Natural killer cell (primary cell): ENCODE measurements at regions not wholly inside any gene's neighbourhood (a gene's known extent, or its start where the extent isn't known, plus 50 kb on each side); places are given as distances from the start of the nearest gene placed in this dataset.

Source experiments
- ATAC-seq, 3 donors: fragments of 150-1000 bp in 2 of 3; fragments of 200-7000 bp in 1 of 3; cut with Tn5 transposase; 1 replicate in 1 of 3; 2 replicates in 2 of 3; pipeline ENCODE4 v1.10.0; 2021; ENCODE audit warnings: mild to moderate bottlenecking in 2 of 3, moderate library complexity in 2 of 3
- DNase-seq, 2 donors: peaks; one replicate each; pipeline versions ENCODE4 v3.0.0 to v3.0.0-alpha.2; 2013 to 2021; ENCODE audit warnings: mixed read lengths in 1 of 2
- H3K27ac ChIP-seq: one replicate; pipeline ENCODE4 v1.5.1; 2013; ENCODE audit warnings: mild to moderate bottlenecking, low read length
- H3K27me3 ChIP-seq: one replicate; pipeline ENCODE4 v1.6.1; 2013; ENCODE audit warnings: low read length; ENCODE audit not compliant: control insufficient read depth, insufficient read depth
- H3K36me3 ChIP-seq: one replicate; pipeline ENCODE4 v1.6.1; 2013; ENCODE audit warnings: low read length; ENCODE audit not compliant: control insufficient read depth, insufficient read depth
- H3K4me1 ChIP-seq: one replicate; pipeline ENCODE4 v1.6.1; 2013; ENCODE audit warnings: low read length; ENCODE audit not compliant: control insufficient read depth, insufficient read depth
- H3K4me3 ChIP-seq: one replicate; pipeline ENCODE4 v1.5.1; 2013; ENCODE audit warnings: low read length
- H3K9me3 ChIP-seq: one replicate; pipeline ENCODE4 v1.6.1; 2013; ENCODE audit warnings: low read length; ENCODE audit not compliant: control insufficient read depth, insufficient read depth
- H3K27ac Mint-ChIP-seq, 2 donors: one replicate each; pipeline ENCODE4 v1.8.0; 2022; ENCODE audit warnings: mild to moderate bottlenecking in 2 of 2, mixed read lengths in 2 of 2, moderate library complexity in 1 of 2
- H3K27me3 Mint-ChIP-seq, 2 donors: one replicate each; pipeline ENCODE4 v1.8.0; 2022; ENCODE audit warnings: low read depth in 2 of 2, mixed read lengths in 2 of 2
- H3K36me3 Mint-ChIP-seq: one replicate; pipeline ENCODE4 v1.8.0; 2022; ENCODE audit warnings: mixed read lengths
- H3K4me1 Mint-ChIP-seq, 2 donors: one replicate each; pipeline ENCODE4 v1.8.0; 2022; ENCODE audit warnings: mixed read lengths in 2 of 2
- H3K4me3 Mint-ChIP-seq: one replicate; pipeline ENCODE4 v1.8.0; 2022; ENCODE audit warnings: mild to moderate bottlenecking, moderate library complexity, mixed read lengths
- H3K9me3 Mint-ChIP-seq, 2 donors: one replicate each; pipeline ENCODE4 v1.8.0; 2022; ENCODE audit warnings: mixed read lengths in 2 of 2
- WGBS: methylation state at CpG from one replicate; pipeline ENCODE4 v1.1.7; 2013; ENCODE audit warnings: missing lambda C conversion rate; ENCODE audit not compliant: insufficient coverage; 5-methylcytosine and 5-hydroxymethylcytosine counted together
- intact Hi-C: fragments of 100-400 bp; cut with micrococcal nuclease; formaldehyde crosslinking; loops from one replicate; pipeline ENCODE4 v1.14.2; 2022
- TF ChIP-seq, protein P1 (sequence below): fragments of 200-600 bp; IDR thresholded peaks from one replicate; pipeline ENCODE4 v1.8.0; 2022; ENCODE audit warnings: antibody characterized with exemption

DNA sequence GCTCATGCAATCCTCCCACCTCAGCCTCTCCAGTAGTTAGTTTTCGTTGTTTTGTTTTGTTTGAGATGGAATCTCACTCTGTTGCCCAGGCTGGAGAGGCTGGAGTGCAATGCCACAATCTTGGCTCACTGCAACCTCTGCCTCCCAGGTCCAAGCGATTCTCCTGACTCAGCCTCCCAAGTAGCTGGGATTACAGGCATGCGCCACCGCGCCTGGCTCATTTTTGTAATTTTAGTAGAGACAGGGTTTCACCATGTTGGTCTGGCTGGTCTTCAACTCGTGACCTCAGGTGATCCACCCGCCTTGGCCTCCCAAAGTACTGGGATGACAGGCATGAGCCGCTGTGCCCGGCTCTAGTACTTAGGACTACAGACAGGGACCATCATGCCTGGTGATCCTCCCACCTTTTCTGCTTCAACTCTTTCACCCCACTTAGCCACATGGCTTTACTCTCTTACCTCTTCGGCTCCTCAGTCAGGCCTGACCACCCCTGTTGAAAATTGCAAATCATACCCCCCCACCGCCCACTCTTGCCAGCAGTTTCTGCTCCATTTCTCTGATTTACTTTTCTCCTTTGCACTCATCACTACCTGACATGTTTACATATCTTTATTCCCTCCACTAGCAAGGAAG is 157.1 kb upstream of the GRK3 start:
- Mint-ChIP-seq H3K27me3 (no peaks in the 10 kb centered on the region), H3K4me1 (peaks cover 21 to 24% of the 10 kb centered on the region in 2 donors), H3K27ac (peak overlapping the region in 1 of 2 donors; percentile 63), H3K4me3 (peak overlapping the region; percentile 88), H3K36me3 (no peaks in the 10 kb centered on the region), H3K9me3 (no peaks in the 10 kb centered on the region)
- TF ChIP-seq, protein P1, sequence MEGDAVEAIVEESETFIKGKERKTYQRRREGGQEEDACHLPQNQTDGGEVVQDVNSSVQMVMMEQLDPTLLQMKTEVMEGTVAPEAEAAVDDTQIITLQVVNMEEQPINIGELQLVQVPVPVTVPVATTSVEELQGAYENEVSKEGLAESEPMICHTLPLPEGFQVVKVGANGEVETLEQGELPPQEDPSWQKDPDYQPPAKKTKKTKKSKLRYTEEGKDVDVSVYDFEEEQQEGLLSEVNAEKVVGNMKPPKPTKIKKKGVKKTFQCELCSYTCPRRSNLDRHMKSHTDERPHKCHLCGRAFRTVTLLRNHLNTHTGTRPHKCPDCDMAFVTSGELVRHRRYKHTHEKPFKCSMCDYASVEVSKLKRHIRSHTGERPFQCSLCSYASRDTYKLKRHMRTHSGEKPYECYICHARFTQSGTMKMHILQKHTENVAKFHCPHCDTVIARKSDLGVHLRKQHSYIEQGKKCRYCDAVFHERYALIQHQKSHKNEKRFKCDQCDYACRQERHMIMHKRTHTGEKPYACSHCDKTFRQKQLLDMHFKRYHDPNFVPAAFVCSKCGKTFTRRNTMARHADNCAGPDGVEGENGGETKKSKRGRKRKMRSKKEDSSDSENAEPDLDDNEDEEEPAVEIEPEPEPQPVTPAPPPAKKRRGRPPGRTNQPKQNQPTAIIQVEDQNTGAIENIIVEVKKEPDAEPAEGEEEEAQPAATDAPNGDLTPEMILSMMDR = no peak
- H3K36me3 ChIP-seq = no peaks in the 10 kb centered on the region
- H3K9me3 ChIP-seq = no peaks in the 10 kb centered on the region
- intact Hi-C loops = no loop called here
- H3K27me3 ChIP-seq = no peaks in the 10 kb centered on the region
- no peak overlapping the region for H3K27ac ChIP-seq
- no peak overlapping the region for H3K4me3 ChIP-seq
- H3K4me1 ChIP-seq = peaks cover 28% of the 10 kb centered on the region
- 95% methylated on average over 11 of the region's 11 CpGs for WGBS
- DNase-seq = no peak
- no peak for ATAC-seq

DNA sequence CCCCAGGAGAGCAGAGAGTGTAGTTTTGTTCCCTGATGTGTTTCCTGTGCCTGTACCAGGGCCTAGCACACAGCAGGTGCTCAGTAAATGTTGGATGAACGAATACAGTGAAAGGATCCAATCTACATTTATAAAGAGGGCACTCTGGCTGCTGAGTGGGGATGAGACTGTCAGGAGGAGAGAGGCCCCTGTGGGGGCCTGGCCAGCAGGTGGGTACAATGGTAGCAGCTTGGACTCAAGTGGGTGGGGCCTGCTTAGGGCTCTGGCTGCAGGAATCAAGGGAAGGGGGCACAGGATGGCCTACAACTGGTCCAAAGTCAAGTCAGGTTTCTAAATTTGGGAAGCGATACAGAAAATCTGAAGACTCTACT is 156.6 kb upstream of the GRK3 start:
- intact Hi-C loops = no loop called here
- H3K4me3 Mint-ChIP-seq = peak overlapping the region; percentile 88
- Histone ChIP-seq H3K9me3 (no peaks in the 10 kb centered on the region), H3K4me3 (no peak overlapping the region), H3K36me3 (no peaks in the 10 kb centered on the region), H3K27me3 (no peaks in the 10 kb centered on the region), H3K4me1 (peaks cover 27% of the 10 kb centered on the region), H3K27ac (no peak overlapping the region)
- no peaks in the 10 kb centered on the region for H3K36me3 Mint-ChIP-seq
- peaks cover 17 to 22% of the 10 kb centered on the region in 2 donors for H3K4me1 Mint-ChIP-seq
- TF ChIP-seq, protein P1 = no peak
- WGBS = 100% methylated on average over 2 of the region's 2 CpGs
- no peak for DNase-seq
- no peak for ATAC-seq
- H3K27ac Mint-ChIP-seq = no peak overlapping the region
- no peaks in the 10 kb centered on the region for H3K9me3 Mint-ChIP-seq
- no peaks in the 10 kb centered on the region for H3K27me3 Mint-ChIP-seq

DNA sequence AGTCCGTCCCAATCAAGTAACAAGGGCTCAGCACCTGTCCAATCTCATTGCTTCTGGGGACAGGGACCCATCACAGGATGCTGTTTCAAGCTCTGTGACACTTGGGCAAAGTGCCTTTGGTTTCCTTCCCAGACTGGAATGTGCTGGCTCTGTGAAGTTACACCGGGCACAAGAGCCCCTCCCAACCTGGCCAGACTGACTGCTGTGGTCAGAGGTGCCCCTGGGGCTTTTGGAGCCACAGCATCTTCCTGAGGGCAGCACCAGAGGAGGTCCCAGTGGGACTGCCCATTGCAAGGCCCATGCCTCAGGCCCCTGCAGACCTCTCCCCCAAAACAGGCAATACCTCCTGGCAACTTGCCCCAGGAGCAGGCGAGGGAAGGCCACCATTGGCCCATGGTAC is 155.2 kb upstream of the GRK3 start:
- Mint-ChIP-seq H3K36me3 (no peaks in the 10 kb centered on the region), H3K4me3 (no peak overlapping the region), H3K9me3 (no peaks in the 10 kb centered on the region), H3K27me3 (peaks cover 0 to 3% of the 10 kb centered on the region in 2 donors), H3K4me1 (peaks cover 7 to 10% of the 10 kb centered on the region in 2 donors), H3K27ac (no peak overlapping the region)
- DNase-seq = no peak
- no peak overlapping the region for H3K4me3 ChIP-seq
- H3K27ac ChIP-seq = no peak overlapping the region
- H3K9me3 ChIP-seq = peaks cover 5% of the 10 kb centered on the region
- H3K27me3 ChIP-seq = no peaks in the 10 kb centered on the region
- H3K36me3 ChIP-seq = no peaks in the 10 kb centered on the region
- 94% methylated on average over 3 of the region's 3 CpGs for WGBS
- ATAC-seq = no peak
- TF ChIP-seq, protein P1 = no peak
- peaks cover 13% of the 10 kb centered on the region for H3K4me1 ChIP-seq
- intact Hi-C loops = no loop called here

DNA sequence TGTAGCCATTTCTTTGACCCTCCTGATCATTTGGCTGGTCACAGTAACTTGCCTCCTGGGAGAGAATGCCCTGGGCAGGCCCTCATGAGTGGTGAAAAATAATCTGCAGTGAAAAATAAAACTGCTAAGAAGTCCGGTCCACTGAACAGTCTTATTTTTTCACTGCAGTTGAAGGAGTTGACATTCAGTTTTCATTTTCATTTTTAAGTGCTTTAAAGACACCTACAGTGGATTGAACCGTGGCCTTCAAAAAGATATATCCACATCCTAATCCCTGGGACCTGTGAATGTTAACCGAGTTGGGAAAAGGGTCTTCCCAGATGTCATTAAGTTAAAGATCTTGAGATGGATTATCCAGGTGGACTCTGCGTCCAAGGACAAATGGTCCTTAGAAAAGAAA is 153.6 kb upstream of the GRK3 start:
- intact Hi-C loops = no loop called here
- Mint-ChIP-seq H3K4me3 (peak overlapping the region; percentile 39), H3K9me3 (no peaks in the 10 kb centered on the region), H3K27me3 (peaks cover 8 to 13% of the 10 kb centered on the region in 2 donors), H3K27ac (peak overlapping the region in 1 of 2 donors; percentile 77), H3K36me3 (no peaks in the 10 kb centered on the region), H3K4me1 (peaks cover 4 to 6% of the 10 kb centered on the region in 2 donors)
- Histone ChIP-seq H3K9me3 (peaks cover 5% of the 10 kb centered on the region), H3K36me3 (no peaks in the 10 kb centered on the region), H3K27ac (no peak overlapping the region), H3K4me3 (no peak overlapping the region), H3K4me1 (peaks cover 6% of the 10 kb centered on the region), H3K27me3 (no peaks in the 10 kb centered on the region)
- DNase-seq (no peak), ATAC-seq (peak in 1 of 3 donors; percentile 43)
- TF ChIP-seq, protein P1 = no peak
- WGBS = 80% methylated on average over 3 of the region's 4 CpGs
